HG03045 (cell line): ENCODE measurements at regions not wholly inside any gene's neighbourhood (a gene's known extent, or its start where the extent isn't known, plus 50 kb on each side); places are given as distances from the start of the nearest gene placed in this dataset.
"Not testable (repeated sequence)": the region's sequence is repeated elsewhere in the genome, so short reads cannot be mapped to it uniquely, and the experiment has no call there.

ENCODE experiments used
- ATAC-seq: cut with Tn5 transposase; IDR thresholded peaks from one replicate; pipeline ENCODE4 v1.9.1; 2021; ENCODE audit warnings: mild to moderate bottlenecking, moderate library complexity; ENCODE audit not compliant: unreplicated experiment

- no peak for ATAC-seq
Observed at GRCh38 chr1:196160066-196160795, 448.0 kb downstream of the KCNT2 start.

- ATAC-seq = no peak
Observed at GRCh38 chr1:196155586-196155985, 452.7 kb downstream of the KCNT2 start.

GRCh38 chr1:196152975-196153374 is 455.3 kb downstream of the KCNT2 start:
- ATAC-seq = no peak

- ATAC-seq = no peak
Observed at GRCh38 chr1:196152086-196152485, 456.2 kb downstream of the KCNT2 start.

- no peak for ATAC-seq
Observed at GRCh38 chr1:196148367-196148970, 459.8 kb downstream of the KCNT2 start.

GRCh38 chr1:196147530-196147929 is 460.7 kb downstream of the KCNT2 start:
- ATAC-seq = no peak

GRCh38 chr1:196145151-196145550 is 463.1 kb downstream of the KCNT2 start:
- ATAC-seq = not testable (repeated sequence)

GRCh38 chr1:196144588-196144987 is 463.7 kb downstream of the KCNT2 start:
- ATAC-seq = no peak

GRCh38 chr1:196143602-196144342 is 464.5 kb downstream of the KCNT2 start:
- ATAC-seq = no peak

GRCh38 chr1:196142111-196142640 is 466.1 kb downstream of the KCNT2 start:
- no peak for ATAC-seq

- ATAC-seq = no peak
Observed at GRCh38 chr1:196136396-196136795, 471.8 kb downstream of the KCNT2 start.

GRCh38 chr1:196131691-196132090 is 476.5 kb downstream of the KCNT2 start:
- ATAC-seq = no peak

- no peak for ATAC-seq
Observed at GRCh38 chr1:196128835-196129234, 479.4 kb downstream of the KCNT2 start.

- ATAC-seq = no peak
Observed at GRCh38 chr1:196121181-196121580, 487.1 kb downstream of the KCNT2 start.

- ATAC-seq = no peak
Observed at GRCh38 chr1:196115646-196116045, 492.6 kb downstream of the KCNT2 start.

GRCh38 chr1:196114193-196114592 is 494.0 kb downstream of the KCNT2 start:
- ATAC-seq = no peak

- not testable (repeated sequence) for ATAC-seq
Observed at GRCh38 chr1:196108990-196109389, 499.2 kb downstream of the KCNT2 start.

GRCh38 chr1:196105901-196106300 is 502.3 kb downstream of the KCNT2 start:
- no peak for ATAC-seq

- no peak for ATAC-seq
Observed at GRCh38 chr1:196102826-196103225, 505.4 kb downstream of the KCNT2 start.

GRCh38 chr1:196098000-196098399 is 510.2 kb downstream of the KCNT2 start:
- no peak for ATAC-seq

- ATAC-seq = no peak
Observed at GRCh38 chr1:196094821-196095220, 513.4 kb downstream of the KCNT2 start.
